ENCODE measurements at regions not wholly inside any gene's neighbourhood (a gene's known extent, or its start where the extent isn't known, plus 50 kb on each side); places are given as distances from the start of the nearest gene placed in this dataset.

- no peak for DNase-seq
Measured at GRCh38 chr7:136057509-136057908, 80.3 kb upstream of the MTPN start.

- DNase-seq = no peak
Measured at GRCh38 chr7:136056651-136057231, 79.6 kb upstream of the MTPN start.

GRCh38 chr7:136055266-136055665 lies 78.1 kb upstream of the MTPN start:
- no peak for DNase-seq

- no peak for DNase-seq
Measured at GRCh38 chr7:136053689-136054485, 76.7 kb upstream of the MTPN start.

- no peak for DNase-seq
Measured at GRCh38 chr7:136051203-136051928, 74.2 kb upstream of the MTPN start.

GRCh38 chr7:136050462-136050847 lies 73.3 kb upstream of the MTPN start:
- DNase-seq = no peak

- no peak for DNase-seq
Measured at GRCh38 chr7:136049818-136050461, 72.8 kb upstream of the MTPN start.

GRCh38 chr7:136049117-136049516 lies 72.0 kb upstream of the MTPN start:
- DNase-seq = peak; percentile 9

GRCh38 chr7:136046548-136046947 lies 69.4 kb upstream of the MTPN start:
- DNase-seq = no peak

GRCh38 chr7:136045992-136046391 lies 68.8 kb upstream of the MTPN start:
- DNase-seq = no peak

- no peak for DNase-seq
Measured at GRCh38 chr7:136045181-136045580, 68.0 kb upstream of the MTPN start.

GRCh38 chr7:136039577-136040345 lies 62.6 kb upstream of the MTPN start:
- no peak for DNase-seq

GRCh38 chr7:136036336-136036735 lies 59.2 kb upstream of the MTPN start:
- no peak for DNase-seq

GRCh38 chr7:136034132-136034531 lies 57.0 kb upstream of the MTPN start:
- DNase-seq = no peak

GRCh38 chr7:136033413-136034031 lies 56.4 kb upstream of the MTPN start:
- DNase-seq = no peak

- DNase-seq = no peak
Measured at GRCh38 chr7:136030867-136031318, 53.7 kb upstream of the MTPN start.

- DNase-seq = no peak
Measured at GRCh38 chr7:136030330-136030729, 53.2 kb upstream of the MTPN start.

GRCh38 chr7:136027160-136027559 lies 50.0 kb upstream of the MTPN start:
- no peak for DNase-seq
